ENCODE measurements at regions not wholly inside any gene's neighbourhood (a gene's known extent, or its start where the extent isn't known, plus 50 kb on each side); places are given as distances from the start of the nearest gene placed in this dataset.
"Not testable (repeated sequence)": the region's sequence is repeated elsewhere in the genome, so short reads cannot be mapped to it uniquely, and the experiment has no call there.

DNA sequence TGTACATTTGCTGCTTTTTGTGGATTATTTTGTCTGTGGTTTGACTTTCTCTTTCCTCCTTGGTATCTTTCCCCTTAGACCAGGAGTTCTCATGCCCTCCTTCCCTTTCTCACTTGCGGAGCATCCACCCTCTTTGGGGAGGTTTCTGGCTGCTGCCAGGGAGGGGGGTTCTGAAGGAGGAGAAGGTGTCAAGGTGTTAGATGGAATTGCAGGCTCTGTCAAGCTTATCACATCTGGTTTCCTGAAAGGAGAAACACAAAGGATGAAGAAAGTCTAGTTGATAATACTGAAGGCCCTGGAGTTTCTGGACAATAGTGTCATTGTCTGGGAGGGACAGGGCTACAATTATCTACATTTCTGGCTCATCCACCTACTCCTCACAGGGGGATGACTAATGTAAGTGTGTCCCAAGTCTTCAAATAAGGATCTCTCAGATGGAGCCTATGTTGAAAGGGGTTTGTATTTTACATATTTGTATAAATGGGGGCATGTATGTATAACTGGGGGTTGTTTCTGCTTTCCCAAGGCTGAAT, 217.3 kb upstream of the CCDC196 start:
- H3K4me3 ChIP-seq (replicated peaks; ENCODE audit: low read depth, low read length) = no peak overlapping the region
- no peak for DNase-seq (ENCODE audit: low read depth)
- no peak for TF ChIP-seq CTCF (IDR thresholded peaks at IDR 0.05; ENCODE audit: low read length, missing control alignments)

DNA sequence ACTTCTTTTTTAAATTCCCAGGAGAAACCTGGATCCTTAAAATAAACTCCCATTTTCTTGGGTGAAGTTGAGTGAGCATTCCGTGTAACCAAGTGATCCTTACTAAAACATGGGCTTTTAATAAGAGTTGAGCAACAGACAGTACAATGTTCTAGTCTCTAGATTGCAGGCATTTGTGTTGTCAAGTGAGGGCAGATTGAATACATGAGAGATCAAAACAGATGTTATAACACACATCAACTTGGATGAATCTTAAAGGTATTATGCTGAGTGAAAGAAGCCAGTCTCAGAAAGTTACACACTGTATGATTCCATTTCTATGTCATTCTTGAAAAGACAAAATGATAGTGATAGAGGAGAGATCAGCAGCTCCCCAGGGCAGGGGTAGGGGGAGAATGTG, 213.9 kb upstream of the CCDC196 start:
- H3K4me3 ChIP-seq (replicated peaks; ENCODE audit: low read depth, low read length) = no peak overlapping the region
- no peak for TF ChIP-seq CTCF (IDR thresholded peaks at IDR 0.05; ENCODE audit: low read length, missing control alignments)

DNA sequence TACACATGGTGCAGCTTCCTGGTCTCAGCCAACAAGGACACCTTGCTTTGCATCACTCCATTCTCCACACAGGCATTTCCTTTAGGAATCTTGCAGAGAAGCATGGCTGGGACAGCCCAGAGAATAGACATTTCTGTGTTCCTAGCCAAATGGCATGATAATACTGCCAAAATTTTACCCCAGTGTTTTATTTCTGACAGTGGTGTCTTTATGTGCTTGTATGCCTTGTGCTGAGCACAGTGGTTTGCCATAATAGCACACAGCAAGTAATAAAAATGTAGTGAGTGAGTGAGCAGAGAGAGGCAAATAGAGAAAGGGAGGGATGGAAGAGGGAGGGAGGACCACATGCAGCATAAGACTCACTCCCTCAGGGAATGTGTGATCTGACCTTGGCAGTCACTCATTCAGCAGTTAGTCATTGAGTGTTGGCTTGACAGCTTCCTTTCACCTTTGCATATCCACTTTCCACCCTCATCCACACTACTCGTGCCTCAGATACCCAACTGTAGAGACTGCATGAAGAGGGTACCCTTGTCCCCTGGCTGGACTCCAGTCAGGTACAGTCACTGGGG, 212.8 kb upstream of the CCDC196 start:
- no peak for DNase-seq (ENCODE audit: low read depth)

More for the DNA sequence above, 213.9 kb upstream of the CCDC196 start:
- no peak for DNase-seq (ENCODE audit: low read depth)

DNA sequence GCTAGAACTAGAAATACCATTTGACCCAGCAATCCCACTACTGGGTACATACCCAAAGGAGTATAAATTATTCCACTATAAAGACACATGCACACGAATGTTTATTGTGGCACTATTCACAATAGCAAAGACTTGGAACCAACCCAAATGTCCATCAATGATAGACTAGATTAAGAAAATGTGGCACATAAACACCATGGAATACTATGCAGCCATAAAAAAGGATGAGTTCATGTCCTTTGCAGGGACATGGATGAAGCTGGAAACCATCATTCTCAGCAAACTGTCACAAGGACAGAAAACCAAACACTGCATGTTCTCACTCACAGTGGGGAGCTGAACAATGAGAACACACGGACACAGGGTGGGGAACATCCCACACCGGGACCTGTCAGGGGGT, 207.8 kb upstream of the CCDC196 start:
- not testable (repeated sequence) for DNase-seq (ENCODE audit: low read depth); H3K4me3 ChIP-seq (replicated peaks; ENCODE audit: low read depth, low read length)

More for the DNA sequence above, 212.8 kb upstream of the CCDC196 start:
- no peak overlapping the region for H3K4me3 ChIP-seq (replicated peaks; ENCODE audit: low read depth, low read length)
- TF ChIP-seq CTCF (IDR thresholded peaks at IDR 0.05; ENCODE audit: low read length, missing control alignments) = no peak

- DNase-seq (ENCODE audit: low read depth) = peak; percentile 16
Measured at GRCh38 chr14:66281036-66281776, 205.0 kb upstream of the CCDC196 start.

GRCh38 chr14:66284346-66284745, 201.8 kb upstream of the CCDC196 start:
- peak; percentile 29 for DNase-seq (ENCODE audit: low read depth)
- TF ChIP-seq CTCF (IDR thresholded peaks at IDR 0.05; ENCODE audit: low read length, missing control alignments) = no peak
- no peak overlapping the region for H3K4me3 ChIP-seq (replicated peaks; ENCODE audit: low read depth, low read length)

More at GRCh38 chr14:66281036-66281776, 205.0 kb upstream of the CCDC196 start:
- no peak overlapping the region for H3K4me3 ChIP-seq (replicated peaks; ENCODE audit: low read depth, low read length)
- no peak for TF ChIP-seq CTCF (IDR thresholded peaks at IDR 0.05; ENCODE audit: low read length, missing control alignments)

- no peak for TF ChIP-seq CTCF (IDR thresholded peaks at IDR 0.05; ENCODE audit: low read length, missing control alignments)
- DNase-seq (ENCODE audit: low read depth) = no peak
- H3K4me3 ChIP-seq (replicated peaks; ENCODE audit: low read depth, low read length) = no peak overlapping the region
Measured at GRCh38 chr14:66288511-66288910, 197.7 kb upstream of the CCDC196 start.
